ENCODE measurements at regions not wholly inside any gene's neighbourhood (a gene's known extent, or its start where the extent isn't known, plus 50 kb on each side); places are given as distances from the start of the nearest gene placed in this dataset.

DNA sequence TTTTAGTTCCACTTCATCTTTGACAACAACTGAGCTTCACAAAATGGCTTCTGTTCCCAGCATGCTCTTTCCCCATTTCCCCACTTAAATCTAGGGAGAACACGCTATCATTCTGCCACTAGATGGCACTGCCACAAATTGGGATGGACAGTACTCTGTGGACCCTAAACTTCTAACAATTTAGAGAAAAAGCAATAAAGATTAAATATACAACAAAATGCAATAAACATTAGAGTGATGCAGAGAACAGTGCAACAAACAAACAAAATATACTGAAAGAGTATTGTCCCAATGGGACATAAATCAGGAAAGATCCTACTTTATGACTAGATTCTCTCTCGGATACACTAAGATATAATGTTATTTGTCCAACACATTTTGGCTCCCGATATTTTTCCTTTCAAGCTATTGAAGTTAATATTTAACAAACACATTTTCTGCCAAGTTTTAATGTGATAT, 169.7 kb upstream of the TMCO5A start:
- DNase-seq (ENCODE audit: low read depth) (peak; percentile 47), FAIRE-seq (no peak)
- Histone ChIP-seq H3K36me3 (ENCODE audit: control insufficient read depth, insufficient read depth, low read length) (no peaks in the 10 kb centered on the region), H3K27me3 (ENCODE audit: control insufficient read depth, insufficient read depth, low read length) (no peaks in the 10 kb centered on the region), H3K4me3 (ENCODE audit: low read depth, low read length) (no peak overlapping the region)
- TF ChIP-seq, protein P1, sequence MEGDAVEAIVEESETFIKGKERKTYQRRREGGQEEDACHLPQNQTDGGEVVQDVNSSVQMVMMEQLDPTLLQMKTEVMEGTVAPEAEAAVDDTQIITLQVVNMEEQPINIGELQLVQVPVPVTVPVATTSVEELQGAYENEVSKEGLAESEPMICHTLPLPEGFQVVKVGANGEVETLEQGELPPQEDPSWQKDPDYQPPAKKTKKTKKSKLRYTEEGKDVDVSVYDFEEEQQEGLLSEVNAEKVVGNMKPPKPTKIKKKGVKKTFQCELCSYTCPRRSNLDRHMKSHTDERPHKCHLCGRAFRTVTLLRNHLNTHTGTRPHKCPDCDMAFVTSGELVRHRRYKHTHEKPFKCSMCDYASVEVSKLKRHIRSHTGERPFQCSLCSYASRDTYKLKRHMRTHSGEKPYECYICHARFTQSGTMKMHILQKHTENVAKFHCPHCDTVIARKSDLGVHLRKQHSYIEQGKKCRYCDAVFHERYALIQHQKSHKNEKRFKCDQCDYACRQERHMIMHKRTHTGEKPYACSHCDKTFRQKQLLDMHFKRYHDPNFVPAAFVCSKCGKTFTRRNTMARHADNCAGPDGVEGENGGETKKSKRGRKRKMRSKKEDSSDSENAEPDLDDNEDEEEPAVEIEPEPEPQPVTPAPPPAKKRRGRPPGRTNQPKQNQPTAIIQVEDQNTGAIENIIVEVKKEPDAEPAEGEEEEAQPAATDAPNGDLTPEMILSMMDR (IDR thresholded peaks at IDR 0.05; ENCODE audit: insufficient read depth, low read length, severe bottlenecking) = peak; percentile 38

DNA sequence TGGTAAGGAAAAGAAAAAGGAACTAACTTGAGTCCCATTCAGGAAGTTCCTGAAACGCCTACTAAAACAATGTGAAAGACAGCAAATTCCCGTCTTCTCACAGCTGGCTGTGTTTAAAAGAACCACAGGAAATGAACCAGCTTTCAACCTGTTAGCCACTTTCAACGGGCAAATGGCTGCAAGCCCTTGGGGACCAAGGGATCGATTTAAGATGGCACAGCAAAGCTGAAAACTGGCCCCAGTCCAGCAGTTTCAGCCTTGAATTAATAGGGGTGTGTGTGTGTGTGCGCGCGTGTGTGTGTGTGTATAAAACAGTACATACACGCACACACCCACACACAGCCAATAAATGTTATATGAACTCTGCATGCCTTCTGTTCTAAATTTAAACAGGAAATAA, 168.7 kb upstream of the TMCO5A start:
- FAIRE-seq (no peak), DNase-seq (ENCODE audit: low read depth) (no peak)
- TF ChIP-seq, protein P1 (IDR thresholded peaks at IDR 0.05; ENCODE audit: insufficient read depth, low read length, severe bottlenecking) = no peak
- H3K27me3 ChIP-seq (ENCODE audit: control insufficient read depth, insufficient read depth, low read length) = no peaks in the 10 kb centered on the region
- no peaks in the 10 kb centered on the region for H3K36me3 ChIP-seq (ENCODE audit: control insufficient read depth, insufficient read depth, low read length)
- no peak overlapping the region for H3K4me3 ChIP-seq (ENCODE audit: low read depth, low read length)

GRCh38 chr15:37767841-37768455, 166.5 kb upstream of the TMCO5A start:
- no peak for FAIRE-seq
- TF ChIP-seq, protein P1 (IDR thresholded peaks at IDR 0.05; ENCODE audit: insufficient read depth, low read length, severe bottlenecking) = no peak

DNA sequence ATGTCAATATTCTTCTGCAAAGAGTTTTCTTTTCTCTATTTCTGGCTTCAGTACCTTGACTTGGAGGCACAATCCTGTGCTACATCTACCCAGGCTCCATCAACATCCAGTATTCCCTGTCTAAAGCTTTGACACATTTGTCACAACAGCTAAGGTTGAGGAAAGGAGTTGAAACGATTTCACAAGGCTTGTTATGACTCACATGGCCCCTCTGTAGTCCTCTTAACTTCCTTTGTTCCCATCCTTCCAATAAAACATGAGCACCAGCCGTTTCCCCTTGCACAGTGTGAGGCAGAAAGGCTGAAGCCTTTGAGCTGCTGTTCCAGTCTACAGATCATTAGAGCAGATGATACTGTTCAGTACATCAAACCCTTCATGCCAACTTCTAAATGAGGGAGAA, 163.0 kb upstream of the TMCO5A start:
- H3K36me3 ChIP-seq (ENCODE audit: control insufficient read depth, insufficient read depth, low read length) = no peaks in the 10 kb centered on the region
- no peak overlapping the region for H3K4me3 ChIP-seq (ENCODE audit: low read depth, low read length)
- TF ChIP-seq, protein P1 (IDR thresholded peaks at IDR 0.05; ENCODE audit: insufficient read depth, low read length, severe bottlenecking) = no peak
- H3K27me3 ChIP-seq (ENCODE audit: control insufficient read depth, insufficient read depth, low read length) = no peaks in the 10 kb centered on the region
- peak; percentile 45 for DNase-seq (ENCODE audit: low read depth)
- FAIRE-seq = no peak

More at GRCh38 chr15:37767841-37768455, 166.5 kb upstream of the TMCO5A start:
- DNase-seq (ENCODE audit: low read depth) = peak; percentile 76
- no peaks in the 10 kb centered on the region for H3K27me3 ChIP-seq (ENCODE audit: control insufficient read depth, insufficient read depth, low read length)
- H3K4me3 ChIP-seq (ENCODE audit: low read depth, low read length) = no peak overlapping the region
- H3K36me3 ChIP-seq (ENCODE audit: control insufficient read depth, insufficient read depth, low read length) = no peaks in the 10 kb centered on the region

- H3K36me3 ChIP-seq (ENCODE audit: control insufficient read depth, insufficient read depth, low read length) = no peaks in the 10 kb centered on the region
- H3K27me3 ChIP-seq (ENCODE audit: control insufficient read depth, insufficient read depth, low read length) = no peaks in the 10 kb centered on the region
- FAIRE-seq = no peak
- no peak overlapping the region for H3K4me3 ChIP-seq (ENCODE audit: low read depth, low read length)
- DNase-seq (ENCODE audit: low read depth) = no peak
- TF ChIP-seq, protein P1 (IDR thresholded peaks at IDR 0.05; ENCODE audit: insufficient read depth, low read length, severe bottlenecking) = no peak
Measured at GRCh38 chr15:37773111-37773860, 161.2 kb upstream of the TMCO5A start.
